Stimulated activated CD4-positive, alpha-beta T cell treated with anti-CD3 and anti-CD28 coated beads, Interleukin-15, amount 100 ng/mL, for 24 hours (primary cell): ENCODE measurements at regions not wholly inside any gene's neighbourhood (a gene's known extent, or its start where the extent isn't known, plus 50 kb on each side); places are given as distances from the start of the nearest gene placed in this dataset.

Experiments
- DNase-seq: peaks from one replicate; pipeline ENCODE4 v3.0.0-alpha.2; 2020

- peak; percentile 59 for DNase-seq
These were observed 136.0 kb downstream of the INSIG2 start for GRCh38 chr2:118223992-118224894.

GRCh38 chr2:118223511-118223991, 135.3 kb downstream of the INSIG2 start:
- DNase-seq = peak; percentile 6

GRCh38 chr2:118222672-118223421, 134.6 kb downstream of the INSIG2 start:
- no peak for DNase-seq

GRCh38 chr2:118222273-118222594, 134.0 kb downstream of the INSIG2 start:
- no peak for DNase-seq

- DNase-seq = peak; percentile 32
These were observed 133.4 kb downstream of the INSIG2 start for GRCh38 chr2:118221536-118222272.

- DNase-seq = no peak
These were observed 131.3 kb downstream of the INSIG2 start for GRCh38 chr2:118219611-118220010.

- DNase-seq = no peak
These were observed 128.0 kb downstream of the INSIG2 start for GRCh38 chr2:118216224-118216623.

- DNase-seq = no peak
These were observed 121.5 kb downstream of the INSIG2 start for GRCh38 chr2:118209727-118210126.

- no peak for DNase-seq
These were observed 119.6 kb downstream of the INSIG2 start for GRCh38 chr2:118207889-118208288.

GRCh38 chr2:118202707-118203303, 114.5 kb downstream of the INSIG2 start:
- DNase-seq = peak; percentile 69

GRCh38 chr2:118198268-118198667, 110.0 kb downstream of the INSIG2 start:
- no peak for DNase-seq

GRCh38 chr2:118197011-118197675, 108.9 kb downstream of the INSIG2 start:
- DNase-seq = no peak

- no peak for DNase-seq
These were observed 102.2 kb downstream of the INSIG2 start for GRCh38 chr2:118190474-118190873.

GRCh38 chr2:118186858-118187254, 98.6 kb downstream of the INSIG2 start:
- DNase-seq = no peak

- DNase-seq = peak; percentile 92
These were observed 98.0 kb downstream of the INSIG2 start for GRCh38 chr2:118186110-118186857.

GRCh38 chr2:118185210-118186109, 97.2 kb downstream of the INSIG2 start:
- peak; percentile 73 for DNase-seq

- DNase-seq = no peak
These were observed 95.1 kb downstream of the INSIG2 start for GRCh38 chr2:118183381-118183780.

GRCh38 chr2:118179445-118179844, 91.2 kb downstream of the INSIG2 start:
- DNase-seq = no peak

GRCh38 chr2:118177884-118178283, 89.6 kb downstream of the INSIG2 start:
- DNase-seq = no peak

GRCh38 chr2:118177318-118177717, 89.0 kb downstream of the INSIG2 start:
- peak; percentile 36 for DNase-seq
